ENCODE measurements at regions not wholly inside any gene's neighbourhood (a gene's known extent, or its start where the extent isn't known, plus 50 kb on each side); places are given as distances from the start of the nearest gene placed in this dataset.

DNA sequence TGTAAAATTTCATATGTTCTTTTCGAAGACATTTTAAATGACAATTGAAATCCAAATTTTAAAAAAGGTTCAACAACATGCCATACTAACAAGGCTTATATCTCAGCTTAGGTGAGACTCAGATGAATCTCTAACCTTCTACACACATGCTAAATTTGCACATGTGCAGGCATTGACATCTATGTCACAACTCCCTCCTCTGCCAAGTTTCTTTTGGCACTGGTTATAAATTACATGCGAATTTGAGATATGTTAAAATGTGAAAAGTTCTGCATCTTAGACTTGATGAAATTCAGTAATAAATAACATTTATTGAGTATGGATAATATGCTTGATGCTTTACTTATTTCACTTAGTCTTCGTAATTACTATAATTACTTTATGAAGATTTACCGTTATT is 234.3 kb downstream of the TLE4 start:
- Histone ChIP-seq H3K4me1 (ENCODE audit: insufficient read depth) (peaks cover 3% of the 10 kb centered on the region), H3K9me3 (no peaks in the 10 kb centered on the region), H3K36me3 (no peaks in the 10 kb centered on the region), H3K4me3 (no peak overlapping the region), H3K27ac (no peak overlapping the region), H3K27me3 (no peaks in the 10 kb centered on the region)
- DNase-seq, result no peak
- TF ChIP-seq EP300 (IDR thresholded peaks at IDR 0.05) (no peak), CTCF (IDR thresholded peaks at IDR 0.05) (no peak), POLR2A (IDR thresholded peaks at IDR 0.05) (no peak)
- 84 to 88% (median 86%) methylated on average over 4 of the region's 4 CpGs for WGBS, 3 donors
- intact Hi-C loops (cut with DNase I), result no loop called here

GRCh38 chr9:79801459-79801858 is 229.7 kb downstream of the TLE4 start:
- 57 to 62% (median 60%) methylated on average over 3 of the region's 3 CpGs for WGBS, 3 donors
- intact Hi-C loops (cut with DNase I), result no loop called here
- DNase-seq, result no peak

GRCh38 chr9:79800578-79800977 is 228.8 kb downstream of the TLE4 start:
- H3K27ac ChIP-seq, result no peak overlapping the region

More at GRCh38 chr9:79801459-79801858, 229.7 kb downstream of the TLE4 start:
- H3K27ac ChIP-seq, result no peak overlapping the region
- H3K36me3 ChIP-seq, result no peaks in the 10 kb centered on the region
- no peak overlapping the region for H3K4me3 ChIP-seq
- H3K27me3 ChIP-seq, result no peaks in the 10 kb centered on the region
- H3K9me3 ChIP-seq, result no peaks in the 10 kb centered on the region
- TF ChIP-seq EP300 (IDR thresholded peaks at IDR 0.05) (no peak), CTCF (IDR thresholded peaks at IDR 0.05) (no peak), POLR2A (IDR thresholded peaks at IDR 0.05) (no peak)
- peaks cover 5% of the 10 kb centered on the region for H3K4me1 ChIP-seq (ENCODE audit: insufficient read depth)

DNA sequence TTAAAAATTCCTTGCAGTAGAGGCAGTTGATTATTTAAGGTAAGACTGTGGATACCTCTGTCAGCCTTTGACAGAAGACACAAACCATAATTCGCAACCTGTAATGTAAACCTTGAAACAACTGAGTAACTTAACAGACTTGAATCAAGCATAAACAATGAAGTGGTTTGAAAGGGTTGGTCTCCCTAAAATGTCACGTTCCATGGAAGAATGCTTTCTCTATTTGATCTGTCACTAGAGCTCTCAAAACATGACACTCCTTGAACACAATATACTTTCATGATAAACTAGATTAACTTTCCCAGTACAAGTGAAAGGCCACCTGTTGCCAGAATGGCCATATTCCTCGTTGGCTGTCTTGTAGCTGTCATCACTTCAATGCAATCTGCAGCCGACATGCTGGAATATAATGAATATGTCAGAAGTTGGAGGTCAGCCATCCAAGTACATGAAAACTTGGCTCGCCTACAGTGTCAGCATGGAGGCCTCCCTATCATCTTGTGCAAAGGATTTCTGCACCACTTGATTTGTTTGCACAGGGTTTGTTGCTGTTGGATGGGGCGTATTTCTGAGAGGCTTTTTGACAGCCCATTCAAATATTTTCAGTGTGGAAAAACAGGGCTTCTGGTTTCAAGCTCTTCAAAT is 228.0 kb downstream of the TLE4 start:
- TF ChIP-seq EP300 (IDR thresholded peaks at IDR 0.05) (no peak), CTCF (IDR thresholded peaks at IDR 0.05) (no peak), POLR2A (IDR thresholded peaks at IDR 0.05) (no peak)
- intact Hi-C loops (cut with DNase I), result no loop called here
- no peaks in the 10 kb centered on the region for H3K36me3 ChIP-seq
- 57 to 62% (median 57%) methylated on average over 6 of the region's 6 CpGs for WGBS, 3 donors
- no peaks in the 10 kb centered on the region for H3K27me3 ChIP-seq
- H3K9me3 ChIP-seq, result no peaks in the 10 kb centered on the region
- H3K4me3 ChIP-seq, result no peak overlapping the region
- peaks cover 5% of the 10 kb centered on the region for H3K4me1 ChIP-seq (ENCODE audit: insufficient read depth)
- no peak overlapping the region for H3K27ac ChIP-seq
- DNase-seq, result no peak

More at GRCh38 chr9:79800578-79800977, 228.8 kb downstream of the TLE4 start:
- Histone ChIP-seq H3K4me1 (ENCODE audit: insufficient read depth) (peaks cover 5% of the 10 kb centered on the region), H3K9me3 (no peaks in the 10 kb centered on the region), H3K36me3 (no peaks in the 10 kb centered on the region), H3K27me3 (no peaks in the 10 kb centered on the region), H3K4me3 (no peak overlapping the region)
- WGBS, 3 donors, result 78 to 93% (median 90%) methylated on average over 1 of the region's 1 CpG
- no peak for DNase-seq
- no peak for TF ChIP-seq CTCF (IDR thresholded peaks at IDR 0.05)
- intact Hi-C loops (cut with DNase I), result no loop called here
